Vagina (tissue), 2 donors: ENCODE measurements at regions not wholly inside any gene's neighbourhood (a gene's known extent, or its start where the extent isn't known, plus 50 kb on each side); places are given as distances from the start of the nearest gene placed in this dataset.

Source experiments
- DNase-seq, 2 donors: peaks; one replicate each; pipeline ENCODE4 v3.0.0-alpha.2; 2017; ENCODE audit errors: extremely low spot score in 2 of 2
- H3K27ac ChIP-seq: fragments of 200-600 bp; sonication (generic); one replicate; pipeline ENCODE4 v1.5.1; 2019
- H3K27me3 ChIP-seq: fragments of 200-600 bp; sonication (generic); one replicate; pipeline ENCODE4 v1.5.1; 2019
- H3K36me3 ChIP-seq, 2 donors: fragments of 200-600 bp; sonication (generic); one replicate each; pipeline ENCODE4 v1.5.1; 2017 to 2019
- H3K4me1 ChIP-seq: fragments of 200-600 bp; sonication (generic); one replicate; pipeline ENCODE4 v1.5.1; 2019
- H3K4me3 ChIP-seq, 2 donors: fragments of 200-600 bp; sonication (generic); 1 replicate in 1 of 2; 2 replicates in 1 of 2; pipeline ENCODE4 v1.5.1; 2016 to 2019
- H3K9me3 ChIP-seq: fragments of 200-600 bp; sonication (generic); one replicate; pipeline ENCODE4 v1.5.1; 2019
- POLR2A ChIP-seq, 2 donors: fragments of 450-650 bp; IDR thresholded peaks; one replicate each; pipeline ENCODE4 v1.6.1; 2017; ENCODE audit warnings: antibody characterized with exemption in 2 of 2, mild to moderate bottlenecking in 2 of 2, moderate library complexity in 2 of 2
- POLR2AphosphoS5 ChIP-seq, 2 donors: sonication (generic); formaldehyde crosslinking; IDR thresholded peaks; one replicate each; pipeline ENCODE4 v1.9.0; 2017; ENCODE audit warnings: antibody characterized with exemption in 2 of 2, mild to moderate bottlenecking in 2 of 2, low read depth in 1 of 2; ENCODE audit not compliant: insufficient read depth in 1 of 2
- intact Hi-C: fragments of 100-400 bp; cut with DNase I; formaldehyde crosslinking; loops from one replicate; pipeline ENCODE4 v1.15.1; 2023
- TF ChIP-seq, protein P1 (sequence below), 3 experiments: fragments of 450-650 bp in 2 of 3; fragments of 200-600 bp in 1 of 3; sonication (generic) in 1 of 3; IDR thresholded peaks; one replicate each; pipeline ENCODE4 v1.5.1; 2017 to 2019; ENCODE audit warnings: antibody characterized with exemption in 3 of 3, mild to moderate bottlenecking in 2 of 3, moderate library complexity in 2 of 3

- DNase-seq: peak in 1 of 2 donors; percentile 67
- Histone ChIP-seq H3K4me3 (no peak overlapping the region), H3K4me1 (no peaks in the 10 kb centered on the region), H3K27me3 (no peaks in the 10 kb centered on the region), H3K27ac (no peak overlapping the region), H3K36me3 (no peaks in the 10 kb centered on the region), H3K9me3 (no peaks in the 10 kb centered on the region)
- intact Hi-C loops: no loop called here
- no peak for TF ChIP-seq POLR2A (IDR thresholded peaks at IDR 0.05)
- TF ChIP-seq, protein P1, sequence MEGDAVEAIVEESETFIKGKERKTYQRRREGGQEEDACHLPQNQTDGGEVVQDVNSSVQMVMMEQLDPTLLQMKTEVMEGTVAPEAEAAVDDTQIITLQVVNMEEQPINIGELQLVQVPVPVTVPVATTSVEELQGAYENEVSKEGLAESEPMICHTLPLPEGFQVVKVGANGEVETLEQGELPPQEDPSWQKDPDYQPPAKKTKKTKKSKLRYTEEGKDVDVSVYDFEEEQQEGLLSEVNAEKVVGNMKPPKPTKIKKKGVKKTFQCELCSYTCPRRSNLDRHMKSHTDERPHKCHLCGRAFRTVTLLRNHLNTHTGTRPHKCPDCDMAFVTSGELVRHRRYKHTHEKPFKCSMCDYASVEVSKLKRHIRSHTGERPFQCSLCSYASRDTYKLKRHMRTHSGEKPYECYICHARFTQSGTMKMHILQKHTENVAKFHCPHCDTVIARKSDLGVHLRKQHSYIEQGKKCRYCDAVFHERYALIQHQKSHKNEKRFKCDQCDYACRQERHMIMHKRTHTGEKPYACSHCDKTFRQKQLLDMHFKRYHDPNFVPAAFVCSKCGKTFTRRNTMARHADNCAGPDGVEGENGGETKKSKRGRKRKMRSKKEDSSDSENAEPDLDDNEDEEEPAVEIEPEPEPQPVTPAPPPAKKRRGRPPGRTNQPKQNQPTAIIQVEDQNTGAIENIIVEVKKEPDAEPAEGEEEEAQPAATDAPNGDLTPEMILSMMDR (IDR thresholded peaks at IDR 0.05): no peak
- TF ChIP-seq POLR2AphosphoS5 (IDR thresholded peaks at IDR 0.05; ENCODE audit: insufficient read depth in 1 of 2, low read depth in 1 of 2): no peak
Observed at GRCh38 chr18:7341581-7342337, 110.9 kb downstream of the LRRC30 start.

DNA sequence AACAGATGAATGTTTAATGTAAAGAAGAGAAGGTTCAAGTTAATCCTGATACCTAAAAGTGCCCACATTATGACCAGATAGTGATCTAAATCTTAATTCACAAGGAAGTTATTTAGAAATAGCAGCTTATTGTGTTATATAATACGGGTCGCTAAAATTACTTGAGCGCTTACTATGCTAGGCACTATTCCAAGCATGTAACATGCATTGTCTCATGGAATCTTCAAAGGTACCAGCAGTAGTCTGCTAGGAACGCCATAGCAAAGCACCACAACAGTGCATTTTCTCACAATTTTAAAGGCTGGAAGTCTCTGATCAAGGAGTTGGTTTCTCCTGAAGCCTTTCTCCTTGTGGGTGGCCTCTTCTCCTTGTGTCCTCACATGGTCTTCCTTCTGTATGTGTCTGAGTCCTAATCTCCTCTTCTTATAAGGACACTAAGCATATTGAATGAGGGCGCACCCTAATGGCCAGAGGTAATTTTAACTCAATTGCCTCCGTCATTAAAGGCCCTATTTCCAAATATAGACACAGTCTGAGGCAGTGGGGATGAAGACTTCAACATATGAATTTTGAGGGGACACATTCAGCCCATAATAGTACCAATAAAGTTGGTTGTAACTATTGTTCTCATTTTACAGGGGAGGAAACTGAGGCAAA lies 118.4 kb downstream of the LRRC30 start:
- H3K4me1 ChIP-seq: no peaks in the 10 kb centered on the region
- no peaks in the 10 kb centered on the region for H3K9me3 ChIP-seq
- intact Hi-C loops: no loop called here
- H3K27ac ChIP-seq: no peak overlapping the region
- DNase-seq: no peak
- no peaks in the 10 kb centered on the region for H3K27me3 ChIP-seq
- H3K4me3 ChIP-seq: no peak overlapping the region
- H3K36me3 ChIP-seq: no peaks in the 10 kb centered on the region
- TF ChIP-seq, protein P1 (IDR thresholded peaks at IDR 0.05): no peak
- no peak for TF ChIP-seq POLR2AphosphoS5 (IDR thresholded peaks at IDR 0.05; ENCODE audit: insufficient read depth in 1 of 2, low read depth in 1 of 2)
- no peak for TF ChIP-seq POLR2A (IDR thresholded peaks at IDR 0.05)

DNA sequence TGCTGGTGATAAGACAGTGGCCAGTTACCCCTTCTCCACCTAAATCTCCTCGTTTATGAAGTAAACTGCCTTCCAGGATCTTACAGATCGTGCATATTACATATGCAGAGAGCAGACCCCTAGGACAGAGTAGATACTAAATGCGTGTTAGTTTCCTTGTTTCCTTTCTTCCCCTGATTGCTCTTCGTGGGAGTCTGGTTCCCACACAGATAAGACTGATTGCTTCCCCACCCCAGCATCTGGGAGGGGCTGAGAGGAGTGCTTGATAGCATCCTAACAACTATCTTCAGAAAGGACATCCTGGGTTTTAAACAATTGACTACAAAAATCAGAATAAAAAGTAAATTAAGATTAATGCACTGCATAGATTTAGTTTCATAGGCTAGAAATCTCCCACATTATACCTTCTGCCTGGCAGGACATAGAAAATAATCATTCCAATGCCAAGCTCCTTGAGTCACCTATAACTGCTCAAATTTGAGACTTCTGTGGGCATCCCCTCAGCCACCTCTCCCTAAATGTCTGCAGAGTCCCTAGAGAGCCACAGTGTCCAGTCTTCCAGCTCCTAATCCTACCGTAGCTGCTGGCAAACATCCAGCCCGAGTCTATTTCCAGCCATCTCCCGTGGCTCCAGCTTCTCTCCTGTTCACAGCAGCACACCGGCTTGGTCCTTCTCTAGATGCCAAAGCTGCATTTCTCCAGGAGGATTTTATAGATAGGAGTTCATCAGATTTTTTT lies 128.3 kb downstream of the LRRC30 start:
- Histone ChIP-seq H3K4me3 (no peak overlapping the region), H3K27me3 (no peaks in the 10 kb centered on the region), H3K27ac (no peak overlapping the region), H3K4me1 (no peaks in the 10 kb centered on the region), H3K36me3 (no peaks in the 10 kb centered on the region), H3K9me3 (no peaks in the 10 kb centered on the region)
- no peak for DNase-seq
- TF ChIP-seq POLR2A (IDR thresholded peaks at IDR 0.05) (no peak), POLR2AphosphoS5 (IDR thresholded peaks at IDR 0.05; ENCODE audit: insufficient read depth in 1 of 2, low read depth in 1 of 2) (no peak)
- TF ChIP-seq, protein P1 (IDR thresholded peaks at IDR 0.05): no peak
- intact Hi-C loops: no loop called here

DNA sequence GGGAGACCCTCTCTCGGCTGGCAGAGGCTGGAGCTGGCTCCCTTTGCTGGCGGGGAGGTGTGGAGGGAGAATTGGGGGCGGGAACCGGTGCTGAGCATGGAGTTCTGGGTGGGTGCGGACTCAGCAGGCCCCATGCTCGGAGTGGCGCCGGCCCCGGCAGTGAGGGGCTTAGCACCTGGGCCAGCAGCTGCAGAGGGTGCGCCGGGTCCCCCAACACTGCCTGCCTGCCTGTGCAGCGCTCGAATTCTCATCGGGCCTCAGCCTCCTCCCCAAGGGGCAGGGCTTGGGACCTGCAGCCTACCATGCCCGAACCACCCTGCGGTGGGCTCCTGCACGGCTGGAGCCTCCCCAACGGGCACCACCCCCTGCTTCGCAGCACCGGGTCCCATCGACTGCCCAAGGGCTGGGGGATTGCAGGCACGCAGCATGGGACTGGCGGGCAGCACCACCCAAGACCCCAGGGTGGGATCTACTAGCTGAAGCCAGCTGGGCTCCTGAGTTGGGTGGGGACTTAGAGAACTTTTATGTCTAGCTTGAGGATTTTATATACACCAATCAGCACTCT lies 129.8 kb downstream of the LRRC30 start:
- no peaks in the 10 kb centered on the region for H3K4me1 ChIP-seq
- intact Hi-C loops: no loop called here
- no peaks in the 10 kb centered on the region for H3K9me3 ChIP-seq
- H3K4me3 ChIP-seq: no peak overlapping the region
- H3K27me3 ChIP-seq: no peaks in the 10 kb centered on the region
- no peak for DNase-seq
- no peaks in the 10 kb centered on the region for H3K36me3 ChIP-seq
- H3K27ac ChIP-seq: no peak overlapping the region
- TF ChIP-seq POLR2AphosphoS5 (IDR thresholded peaks at IDR 0.05; ENCODE audit: insufficient read depth in 1 of 2, low read depth in 1 of 2): no peak
- TF ChIP-seq, protein P1 (IDR thresholded peaks at IDR 0.05): no peak
- no peak for TF ChIP-seq POLR2A (IDR thresholded peaks at IDR 0.05)
